ENCODE measurements at regions not wholly inside any gene's neighbourhood (a gene's known extent, or its start where the extent isn't known, plus 50 kb on each side); places are given as distances from the start of the nearest gene placed in this dataset.
"Not testable (repeated sequence)": the region's sequence is repeated elsewhere in the genome, so short reads cannot be mapped to it uniquely, and the experiment has no call there.

- not testable (repeated sequence) for H2AFZ ChIP-seq (ENCODE audit: low read depth, low read length); H3K27me3 ChIP-seq (ENCODE audit: insufficient read depth, low read length); H3K4me1 ChIP-seq (ENCODE audit: insufficient read depth, low read length); H3K4me3 ChIP-seq (ENCODE audit: low read length); H3K36me3 ChIP-seq (ENCODE audit: insufficient read depth, low read length); H3K9me3 ChIP-seq (ENCODE audit: low read length)
Observed at GRCh38 chr9:67403739-67404138, 411.4 kb upstream of the SPATA31A3 start.

DNA sequence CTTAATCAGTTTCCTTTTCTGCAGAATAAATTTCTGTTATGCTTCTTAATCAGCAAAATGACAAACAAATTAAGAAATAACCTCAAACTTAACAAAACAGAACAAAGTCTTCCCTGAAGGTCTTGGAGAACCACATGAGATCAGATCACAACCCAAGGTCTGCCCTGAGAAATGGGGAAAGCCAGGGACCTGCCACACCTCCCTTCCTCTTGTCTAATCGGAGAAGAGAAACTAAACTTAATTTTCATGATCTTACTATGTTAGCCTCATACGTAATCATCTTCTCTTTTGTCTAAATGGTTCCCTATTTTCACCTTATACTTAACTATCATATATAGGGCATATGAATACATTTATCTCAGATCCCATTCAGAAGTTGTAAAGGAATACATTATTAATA, 405.4 kb upstream of the SPATA31A3 start:
- not testable (repeated sequence) for H3K9me3 ChIP-seq (ENCODE audit: low read length); H3K27me3 ChIP-seq (ENCODE audit: insufficient read depth, low read length); H3K4me3 ChIP-seq (ENCODE audit: low read length); H2AFZ ChIP-seq (ENCODE audit: low read depth, low read length); H3K36me3 ChIP-seq (ENCODE audit: insufficient read depth, low read length); H3K4me1 ChIP-seq (ENCODE audit: insufficient read depth, low read length)

GRCh38 chr9:67394782-67395181, 402.4 kb upstream of the SPATA31A3 start:
- not testable (repeated sequence) for H3K36me3 ChIP-seq (ENCODE audit: insufficient read depth, low read length); H3K4me3 ChIP-seq (ENCODE audit: low read length); H3K27me3 ChIP-seq (ENCODE audit: insufficient read depth, low read length); H3K9me3 ChIP-seq (ENCODE audit: low read length); H3K4me1 ChIP-seq (ENCODE audit: insufficient read depth, low read length); H2AFZ ChIP-seq (ENCODE audit: low read depth, low read length)

DNA sequence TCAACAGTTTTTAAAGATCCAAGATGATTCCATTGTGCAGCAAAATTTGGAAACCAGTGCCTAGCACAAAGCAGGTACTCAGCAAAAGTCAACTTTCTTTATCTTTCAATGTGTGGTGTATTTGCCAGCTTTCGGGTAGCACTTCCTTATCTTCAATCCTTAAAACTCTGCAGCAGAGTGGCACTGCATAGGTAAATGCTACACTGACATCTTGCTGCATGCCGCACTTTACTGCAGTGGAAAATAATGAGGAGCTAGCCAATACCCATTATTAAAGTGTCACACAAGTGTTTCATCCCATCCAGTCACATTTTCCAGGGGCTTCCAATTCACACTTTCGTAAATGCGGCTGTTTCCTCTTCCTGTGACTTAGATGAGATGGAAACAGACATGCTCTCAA, 401.7 kb upstream of the SPATA31A3 start:
- not testable (repeated sequence) for H2AFZ ChIP-seq (ENCODE audit: low read depth, low read length); H3K9me3 ChIP-seq (ENCODE audit: low read length); H3K4me1 ChIP-seq (ENCODE audit: insufficient read depth, low read length); H3K27me3 ChIP-seq (ENCODE audit: insufficient read depth, low read length); H3K36me3 ChIP-seq (ENCODE audit: insufficient read depth, low read length); H3K4me3 ChIP-seq (ENCODE audit: low read length)

GRCh38 chr9:67369664-67370063, 377.3 kb upstream of the SPATA31A3 start:
- H3K9me3 ChIP-seq (ENCODE audit: low read length); H3K27me3 ChIP-seq (ENCODE audit: insufficient read depth, low read length); H3K4me1 ChIP-seq (ENCODE audit: insufficient read depth, low read length); H3K4me3 ChIP-seq (ENCODE audit: low read length); H2AFZ ChIP-seq (ENCODE audit: low read depth, low read length); H3K36me3 ChIP-seq (ENCODE audit: insufficient read depth, low read length): not testable (repeated sequence)

DNA sequence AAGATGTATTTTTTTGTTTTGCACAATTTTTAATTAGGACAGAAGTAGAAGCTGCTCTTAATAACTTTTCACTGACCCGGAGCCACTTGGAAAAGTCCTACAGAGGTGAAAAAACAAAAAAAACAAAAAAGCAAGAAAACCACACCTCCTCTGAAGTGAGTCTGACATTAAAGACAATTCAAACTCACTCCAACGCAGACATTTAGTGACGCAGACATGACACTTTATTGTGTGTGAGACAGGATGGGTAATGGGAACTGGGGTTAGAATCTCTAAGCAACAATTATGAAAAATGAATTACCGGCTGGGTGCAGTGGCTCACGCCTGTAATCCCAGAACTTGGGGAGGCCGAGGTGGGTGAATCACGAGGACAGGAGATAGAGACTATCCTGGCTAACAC, 370.0 kb upstream of the SPATA31A3 start:
- H3K36me3 ChIP-seq (ENCODE audit: insufficient read depth, low read length); H3K27me3 ChIP-seq (ENCODE audit: insufficient read depth, low read length); H2AFZ ChIP-seq (ENCODE audit: low read depth, low read length); H3K4me3 ChIP-seq (ENCODE audit: low read length); H3K4me1 ChIP-seq (ENCODE audit: insufficient read depth, low read length); H3K9me3 ChIP-seq (ENCODE audit: low read length): not testable (repeated sequence)

- H3K4me1 ChIP-seq (ENCODE audit: insufficient read depth, low read length); H3K27me3 ChIP-seq (ENCODE audit: insufficient read depth, low read length); H3K9me3 ChIP-seq (ENCODE audit: low read length); H3K4me3 ChIP-seq (ENCODE audit: low read length); H2AFZ ChIP-seq (ENCODE audit: low read depth, low read length); H3K36me3 ChIP-seq (ENCODE audit: insufficient read depth, low read length): not testable (repeated sequence)
Observed at GRCh38 chr9:67353961-67354360, 361.6 kb upstream of the SPATA31A3 start.

DNA sequence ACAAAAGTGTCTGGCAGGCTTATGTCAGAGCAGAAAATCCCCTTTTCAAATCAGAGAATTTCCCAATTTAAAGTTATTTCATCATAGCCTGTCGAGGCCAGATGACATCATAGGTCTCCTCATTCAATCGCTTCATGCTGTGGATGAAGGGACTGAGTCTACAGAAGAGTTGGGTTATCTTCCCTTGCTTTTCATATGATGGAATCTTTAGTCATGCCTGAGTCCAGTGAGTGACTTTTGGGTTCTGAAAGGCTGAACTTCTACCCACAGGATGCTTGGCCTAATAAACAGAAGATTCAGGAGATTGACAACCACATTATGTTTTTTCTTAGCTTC, 357.0 kb upstream of the SPATA31A3 start:
- H3K4me3 ChIP-seq (ENCODE audit: low read length); H3K4me1 ChIP-seq (ENCODE audit: insufficient read depth, low read length); H3K36me3 ChIP-seq (ENCODE audit: insufficient read depth, low read length); H3K9me3 ChIP-seq (ENCODE audit: low read length); H3K27me3 ChIP-seq (ENCODE audit: insufficient read depth, low read length); H2AFZ ChIP-seq (ENCODE audit: low read depth, low read length): not testable (repeated sequence)

DNA sequence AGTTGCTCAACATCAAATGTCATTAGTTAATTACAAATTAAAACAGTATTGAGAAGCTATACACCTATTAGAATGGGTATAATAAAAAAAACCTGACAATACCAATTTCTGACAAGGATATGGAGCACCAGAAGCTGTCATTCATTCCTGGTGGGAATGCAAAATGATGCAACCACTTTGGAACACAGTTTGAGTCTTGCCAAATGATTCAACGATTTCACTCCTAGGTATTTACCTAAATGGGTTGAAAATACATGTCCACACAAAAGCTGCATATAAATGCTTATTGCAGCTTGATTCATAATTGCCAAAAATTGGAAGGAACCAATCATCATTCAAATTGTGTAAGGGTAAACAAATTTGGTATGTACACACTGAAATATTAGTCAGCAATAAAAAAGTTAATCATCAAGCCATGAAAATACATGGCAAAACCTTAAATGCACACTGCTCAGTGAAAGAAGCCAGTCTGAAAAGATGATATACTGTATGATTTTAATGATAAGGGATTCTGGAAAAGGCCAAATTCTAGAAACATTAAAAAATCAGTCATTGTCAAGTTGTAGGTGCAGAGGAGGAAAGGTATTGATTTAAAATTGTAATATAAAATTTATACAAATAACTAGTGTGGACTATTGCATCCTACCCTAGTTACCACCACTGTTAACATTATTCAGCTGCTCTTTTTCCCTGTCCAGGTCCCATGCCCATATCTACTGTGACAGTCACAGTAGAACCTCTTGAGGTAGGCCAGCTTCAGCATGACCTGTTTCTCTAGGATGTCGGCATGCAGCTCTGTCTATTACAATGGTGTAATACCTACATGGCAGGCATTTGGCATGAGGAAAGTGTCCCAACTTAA, 356.4 kb upstream of the SPATA31A3 start:
- not testable (repeated sequence) for H3K9me3 ChIP-seq (ENCODE audit: low read length); H3K4me3 ChIP-seq (ENCODE audit: low read length); H3K4me1 ChIP-seq (ENCODE audit: insufficient read depth, low read length); H2AFZ ChIP-seq (ENCODE audit: low read depth, low read length); H3K27me3 ChIP-seq (ENCODE audit: insufficient read depth, low read length); H3K36me3 ChIP-seq (ENCODE audit: insufficient read depth, low read length)

DNA sequence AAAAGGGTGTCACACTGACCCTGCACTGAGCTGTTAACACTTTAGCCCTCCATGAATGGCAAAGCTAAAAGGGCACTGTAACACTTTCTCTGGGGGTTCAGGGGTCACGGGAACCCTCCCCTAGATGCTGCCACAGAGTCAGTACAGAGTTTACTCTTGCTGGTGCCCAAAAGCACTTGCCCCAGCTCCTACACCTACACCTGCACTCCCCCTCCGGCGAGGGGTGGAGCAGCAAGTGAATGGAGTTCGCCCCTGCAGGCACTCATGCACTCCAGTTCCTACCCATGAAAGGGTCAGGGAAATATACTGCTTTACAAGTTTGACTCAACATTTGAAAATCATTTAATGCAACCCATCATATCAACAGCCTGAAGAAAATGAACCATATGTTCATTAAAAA, 355.7 kb upstream of the SPATA31A3 start:
- not testable (repeated sequence) for H3K4me1 ChIP-seq (ENCODE audit: insufficient read depth, low read length); H3K27me3 ChIP-seq (ENCODE audit: insufficient read depth, low read length); H3K36me3 ChIP-seq (ENCODE audit: insufficient read depth, low read length); H2AFZ ChIP-seq (ENCODE audit: low read depth, low read length); H3K9me3 ChIP-seq (ENCODE audit: low read length); H3K4me3 ChIP-seq (ENCODE audit: low read length)

DNA sequence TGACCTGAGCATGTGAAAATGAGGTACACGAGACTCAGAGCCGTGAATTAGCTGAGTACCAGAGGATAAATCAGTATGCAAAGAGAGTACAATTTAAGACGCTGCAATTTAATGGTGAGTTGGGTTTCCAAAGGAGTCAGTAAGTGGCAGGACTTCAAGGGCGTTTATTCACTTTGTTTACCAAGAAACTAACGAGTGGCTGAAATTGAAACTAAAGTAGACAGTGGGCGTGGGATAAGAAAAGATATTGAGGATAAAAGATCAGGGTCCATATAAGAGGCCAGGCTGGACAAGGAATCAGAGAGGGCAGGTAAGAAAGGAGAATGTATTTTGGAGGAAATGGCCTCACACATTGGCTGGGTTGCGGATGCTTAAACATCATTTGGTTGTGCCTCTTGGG, 346.9 kb upstream of the SPATA31A3 start:
- H3K4me1 ChIP-seq (ENCODE audit: insufficient read depth, low read length); H3K36me3 ChIP-seq (ENCODE audit: insufficient read depth, low read length); H2AFZ ChIP-seq (ENCODE audit: low read depth, low read length); H3K4me3 ChIP-seq (ENCODE audit: low read length); H3K27me3 ChIP-seq (ENCODE audit: insufficient read depth, low read length); H3K9me3 ChIP-seq (ENCODE audit: low read length): not testable (repeated sequence)

DNA sequence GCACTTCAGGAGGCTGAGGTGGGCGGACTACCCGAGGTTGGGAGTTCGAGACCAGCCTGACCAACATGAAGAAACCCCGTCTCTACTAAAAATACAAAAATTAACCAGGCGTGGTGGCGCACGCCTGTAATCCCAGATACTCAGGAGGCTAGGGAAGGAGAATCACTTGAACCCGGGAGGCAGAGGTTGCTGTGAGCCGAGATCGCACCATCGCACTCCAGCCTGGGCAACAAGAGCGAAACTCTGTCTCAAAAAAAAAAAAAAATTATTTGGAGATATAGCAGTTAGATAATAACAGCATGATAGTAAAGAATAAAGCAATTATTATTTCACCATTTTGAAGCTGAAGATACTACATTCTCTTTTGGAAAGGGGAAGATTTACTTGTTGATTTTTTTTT, 345.9 kb upstream of the SPATA31A3 start:
- H2AFZ ChIP-seq (ENCODE audit: low read depth, low read length); H3K4me1 ChIP-seq (ENCODE audit: insufficient read depth, low read length); H3K36me3 ChIP-seq (ENCODE audit: insufficient read depth, low read length); H3K4me3 ChIP-seq (ENCODE audit: low read length); H3K9me3 ChIP-seq (ENCODE audit: low read length); H3K27me3 ChIP-seq (ENCODE audit: insufficient read depth, low read length): not testable (repeated sequence)

DNA sequence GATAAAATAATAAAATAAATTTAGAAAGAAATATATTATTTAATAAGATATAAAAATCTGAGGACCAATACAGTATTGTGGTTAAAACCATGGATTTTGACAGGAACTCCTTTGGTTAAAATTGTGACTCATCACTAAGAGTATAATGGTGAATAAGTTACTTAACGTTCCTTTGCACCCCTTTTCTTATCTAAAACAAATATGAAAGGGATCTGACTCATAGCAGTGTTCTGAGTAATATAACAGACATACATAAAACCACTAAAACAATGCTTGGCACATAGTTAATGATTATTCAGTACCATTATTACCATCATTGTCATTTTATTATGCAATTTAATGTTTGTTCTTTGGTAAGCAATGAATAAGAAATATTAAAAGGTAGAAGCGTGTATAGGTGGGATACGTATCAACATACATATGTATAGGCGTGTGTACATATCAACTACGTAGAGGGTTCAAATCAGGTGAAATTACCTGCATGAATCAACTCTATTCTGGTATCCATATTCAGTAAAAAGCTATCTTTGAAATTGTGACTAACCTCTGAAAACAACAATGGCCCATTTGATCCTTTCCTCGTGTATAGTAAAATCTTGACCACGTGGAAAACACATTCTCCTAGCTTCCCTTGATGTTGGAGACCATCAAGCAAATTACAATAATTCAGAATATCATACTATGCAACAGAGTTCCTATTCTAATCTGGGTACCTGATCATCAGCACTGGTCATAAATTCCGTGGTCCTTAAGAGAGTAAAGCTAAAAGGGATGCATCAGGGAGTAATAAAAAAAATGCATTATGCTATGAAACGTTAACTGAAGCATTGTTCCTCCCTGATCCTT, 342.6 kb upstream of the SPATA31A3 start:
- H3K27me3 ChIP-seq (ENCODE audit: insufficient read depth, low read length); H3K4me3 ChIP-seq (ENCODE audit: low read length); H3K9me3 ChIP-seq (ENCODE audit: low read length); H3K4me1 ChIP-seq (ENCODE audit: insufficient read depth, low read length); H2AFZ ChIP-seq (ENCODE audit: low read depth, low read length); H3K36me3 ChIP-seq (ENCODE audit: insufficient read depth, low read length): not testable (repeated sequence)

DNA sequence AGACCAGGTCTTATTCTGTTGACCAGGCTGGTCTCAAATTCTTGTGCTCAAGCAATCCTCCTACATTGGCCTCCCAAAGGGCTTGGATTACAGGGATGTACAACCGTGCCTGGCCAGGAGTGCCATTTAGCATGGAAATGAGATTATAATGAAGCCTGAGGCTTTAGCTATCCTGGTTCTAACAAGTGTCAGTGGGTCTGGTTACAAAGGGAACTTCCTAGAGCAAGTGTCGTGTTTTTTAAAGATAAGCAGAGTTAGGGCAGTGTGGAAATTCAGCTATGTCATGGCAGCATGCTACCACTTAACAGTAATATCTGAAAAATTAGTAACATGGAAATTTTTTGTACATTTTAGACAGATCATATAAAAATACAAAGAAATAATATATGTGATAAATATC, 339.3 kb upstream of the SPATA31A3 start:
- not testable (repeated sequence) for H2AFZ ChIP-seq (ENCODE audit: low read depth, low read length); H3K36me3 ChIP-seq (ENCODE audit: insufficient read depth, low read length); H3K4me1 ChIP-seq (ENCODE audit: insufficient read depth, low read length); H3K9me3 ChIP-seq (ENCODE audit: low read length); H3K27me3 ChIP-seq (ENCODE audit: insufficient read depth, low read length); H3K4me3 ChIP-seq (ENCODE audit: low read length)
